Esophagus squamous epithelium (tissue), 5 donors: ENCODE measurements at regions not wholly inside any gene's neighbourhood (a gene's known extent, or its start where the extent isn't known, plus 50 kb on each side); places are given as distances from the start of the nearest gene placed in this dataset.

ENCODE experiments used
- DNase-seq: peaks from one replicate; lab custom pipeline; 2025; lab: John Stamatoyannopoulos, UW
- H3K27ac ChIP-seq, 4 donors: fragments of 200-600 bp; sonication (generic); one replicate each; pipeline ENCODE4 v1.5.1; 2016 to 2019; ENCODE audit warnings: mild to moderate bottlenecking in 1 of 4
- H3K27me3 ChIP-seq, 4 donors: fragments of 200-600 bp; sonication (generic); 1 replicate in 3 of 4; 2 replicates in 1 of 4; pipeline versions ENCODE4 v1.5.1 to v1.6.0; 2017 to 2021; ENCODE audit warnings: antibody characterized with exemption in 1 of 4
- H3K36me3 ChIP-seq, 3 donors: fragments of 200-600 bp; sonication (generic); one replicate each; pipeline ENCODE4 v1.5.1; 2016 to 2019
- H3K4me1 ChIP-seq, 3 donors: fragments of 200-600 bp; sonication (generic); one replicate each; pipeline ENCODE4 v1.5.1; 2017 to 2019
- H3K4me3 ChIP-seq, 4 donors: fragments of 200-600 bp; sonication (generic); 1 replicate in 3 of 4; 2 replicates in 1 of 4; pipeline ENCODE4 v1.5.1; 2016 to 2019; ENCODE audit warnings: mild to moderate bottlenecking in 2 of 4, moderate library complexity in 1 of 4
- H3K9me3 ChIP-seq, 3 donors: fragments of 200-600 bp; sonication (generic); one replicate each; pipeline ENCODE4 v1.5.1; 2016 to 2019
- CTCF ChIP-seq, 6 experiments: fragments of 450-650 bp in 4 of 6; fragments of 200-600 bp in 2 of 6; sonication (generic) in 2 of 6; IDR thresholded peaks; one replicate each; pipeline ENCODE4 v1.5.1; 2016 to 2019; ENCODE audit warnings: antibody characterized with exemption in 6 of 6, mild to moderate bottlenecking in 4 of 6, moderate library complexity in 4 of 6
- POLR2A ChIP-seq, 4 donors: fragments of 450-650 bp; IDR thresholded peaks; one replicate each; pipeline ENCODE4 v1.6.1; 2017; ENCODE audit warnings: antibody characterized with exemption in 4 of 4, mild to moderate bottlenecking in 4 of 4, moderate library complexity in 3 of 4
- WGBS, 2 donors: methylation state at CpG; one replicate each; pipeline ENCODE4 v1.1.5; 2018; 5-methylcytosine and 5-hydroxymethylcytosine counted together
- intact Hi-C: fragments of 100-400 bp; cut with DNase I; formaldehyde crosslinking; loops from one replicate; pipeline ENCODE4 v1.15.0; 2022
- donor health status: DM: yes; HTN: yes; CAD: no.

- WGBS, 2 donors: 83 to 88% methylated on average over 6 of the region's 6 CpGs
- no peak for TF ChIP-seq CTCF (IDR thresholded peaks at IDR 0.05)
- TF ChIP-seq POLR2A (IDR thresholded peaks at IDR 0.05): no peak
- no peaks in the 10 kb centered on the region for H3K4me1 ChIP-seq
- no peaks in the 10 kb centered on the region for H3K9me3 ChIP-seq
- no peak overlapping the region for H3K27ac ChIP-seq
- H3K4me3 ChIP-seq: no peak overlapping the region
- intact Hi-C loops: no loop called here
- no peaks in the 10 kb centered on the region for H3K36me3 ChIP-seq
- DNase-seq: no peak
- H3K27me3 ChIP-seq: no peaks in the 10 kb centered on the region
Measured at GRCh38 chr10:83896219-83896618, 243.1 kb upstream of the GHITM start.

GRCh38 chr10:83897626-83898025 lies 241.7 kb upstream of the GHITM start:
- WGBS, 2 donors: 50 to 65% methylated on average over 1 of the region's 1 CpG
- H3K9me3 ChIP-seq: no peaks in the 10 kb centered on the region
- H3K4me1 ChIP-seq: no peaks in the 10 kb centered on the region
- no peaks in the 10 kb centered on the region for H3K27me3 ChIP-seq
- H3K4me3 ChIP-seq: no peak overlapping the region
- DNase-seq: no peak
- no peaks in the 10 kb centered on the region for H3K36me3 ChIP-seq
- TF ChIP-seq POLR2A (IDR thresholded peaks at IDR 0.05) (no peak), CTCF (IDR thresholded peaks at IDR 0.05) (no peak)
- intact Hi-C loops: no loop called here
- no peak overlapping the region for H3K27ac ChIP-seq

- H3K9me3 ChIP-seq: no peaks in the 10 kb centered on the region
- no peaks in the 10 kb centered on the region for H3K4me1 ChIP-seq
- no peak overlapping the region for H3K4me3 ChIP-seq
- H3K36me3 ChIP-seq: no peaks in the 10 kb centered on the region
- WGBS, 2 donors: 25 to 36% methylated on average over 1 of the region's 2 CpGs
- H3K27me3 ChIP-seq: no peaks in the 10 kb centered on the region
- no peak for TF ChIP-seq CTCF (IDR thresholded peaks at IDR 0.05)
- no peak for TF ChIP-seq POLR2A (IDR thresholded peaks at IDR 0.05)
- intact Hi-C loops: no loop called here
- no peak overlapping the region for H3K27ac ChIP-seq
- no peak for DNase-seq
Measured at GRCh38 chr10:83908506-83908905, 230.8 kb upstream of the GHITM start.

GRCh38 chr10:83909001-83909400 lies 230.3 kb upstream of the GHITM start:
- no peaks in the 10 kb centered on the region for H3K36me3 ChIP-seq
- H3K27ac ChIP-seq: no peak overlapping the region
- no peak for DNase-seq
- intact Hi-C loops: no loop called here
- H3K4me1 ChIP-seq: no peaks in the 10 kb centered on the region
- H3K4me3 ChIP-seq: no peak overlapping the region
- TF ChIP-seq CTCF (IDR thresholded peaks at IDR 0.05) (no peak), POLR2A (IDR thresholded peaks at IDR 0.05) (no peak)
- WGBS, 2 donors: 33 to 43% methylated on average over 4 to 7 of the region's 7 CpGs
- no peaks in the 10 kb centered on the region for H3K9me3 ChIP-seq
- H3K27me3 ChIP-seq: no peaks in the 10 kb centered on the region

GRCh38 chr10:83915801-83916200 lies 223.5 kb upstream of the GHITM start:
- peaks cover 0 to 7% (median 0%) of the 10 kb centered on the region in 3 donors for H3K4me1 ChIP-seq
- H3K36me3 ChIP-seq: no peaks in the 10 kb centered on the region
- TF ChIP-seq POLR2A (IDR thresholded peaks at IDR 0.05): no peak
- TF ChIP-seq CTCF (IDR thresholded peaks at IDR 0.05): no peak
- H3K9me3 ChIP-seq: no peaks in the 10 kb centered on the region
- no peak for DNase-seq
- H3K27ac ChIP-seq: no peak overlapping the region
- no CpG with 5 or more reads among the region's 1 CpG for WGBS, 2 donors
- H3K4me3 ChIP-seq: no peak overlapping the region
- peaks cover 0 to 5% (median 0%) of the 10 kb centered on the region in 4 donors for H3K27me3 ChIP-seq
- intact Hi-C loops: no loop called here
